ENCODE measurements at regions not wholly inside any gene's neighbourhood (a gene's known extent, or its start where the extent isn't known, plus 50 kb on each side); places are given as distances from the start of the nearest gene placed in this dataset.

- in situ Hi-C loops (cut with MboI; ENCODE audit: low sequenced_read_pairs) (no loop called here), dilution Hi-C loops (cut with HindIII; ENCODE audit: low sequenced_read_pairs, unreplicated experiment) (no loop called here), intact Hi-C loops (cut with micrococcal nuclease) (no loop called here)
- H4K8ac ChIP-seq (ENCODE audit: low read depth in 2 of 2, low read length in 2 of 2) = no peak overlapping the region
- no peak overlapping the region for H2BK15ac ChIP-seq (ENCODE audit: low read depth, low read length)
- H3K4me3 ChIP-seq (ENCODE audit: insufficient read depth, low read depth, low read length) = no peak overlapping the region
- no peak overlapping the region for H2BK20ac ChIP-seq (ENCODE audit: low read depth, low read length)
- no peak overlapping the region for H2BK5ac ChIP-seq (ENCODE audit: low read depth, low read length, poor library complexity, severe bottlenecking)
- no peak overlapping the region for H3K18ac ChIP-seq (ENCODE audit: low read depth, low read length)
- H3K4me1 ChIP-seq (ENCODE audit: control insufficient read depth, insufficient read depth, low read length) = no peaks in the 10 kb centered on the region
- no peaks in the 10 kb centered on the region for H3K36me3 ChIP-seq (ENCODE audit: control insufficient read depth, insufficient read depth, low read length)
- CTCF ChIA-PET = no interaction called here
- no peak overlapping the region for H3K27ac ChIP-seq (ENCODE audit: insufficient read depth, low read length)
- no peak overlapping the region for H3K14ac ChIP-seq (replicated peaks; ENCODE audit: low read depth, low read length)
- H3K9me1 ChIP-seq (ENCODE audit: insufficient read depth, low read length) = no peaks in the 10 kb centered on the region
- H3K9ac ChIP-seq (ENCODE audit: low read depth, low read length) = no peak overlapping the region
- no peaks in the 10 kb centered on the region for H3K79me1 ChIP-seq (ENCODE audit: low read depth in 1 of 2, low read length in 2 of 2)
- H4K5ac ChIP-seq (ENCODE audit: low read depth, low read length) = no peak overlapping the region
- no peak overlapping the region for H4K91ac ChIP-seq (ENCODE audit: insufficient read depth, low read depth, low read length)
- ATAC-seq (ENCODE audit: low read depth) (no peak), DNase-seq (no peak)
- 65% methylated on average over 6 of the region's 20 CpGs; no CpG with 5 or more reads in 1 of the 2 experiments for WGBS, 2 experiments (ENCODE audit: extremely low coverage in 2 of 2, insufficient read length in 1 of 2)
- POLR2A ChIA-PET (ENCODE audit: unreplicated experiment) = no interaction called here
- no peak overlapping the region for H2BK120ac ChIP-seq (ENCODE audit: low read depth, low read length)
- no peaks in the 10 kb centered on the region for H3K27me3 ChIP-seq (ENCODE audit: control insufficient read depth, insufficient read depth, low read length)
- no peak overlapping the region for H3K56ac ChIP-seq (ENCODE audit: extremely low read depth, insufficient read depth, low read length)
- H2AK9ac ChIP-seq (replicated peaks; ENCODE audit: low read depth, low read length, poor library complexity) = no peak overlapping the region
- no peak overlapping the region for H3K23ac ChIP-seq (ENCODE audit: low read depth, low read length)
- H3K4me2 ChIP-seq (ENCODE audit: low read depth, low read length) = no peak overlapping the region
- H3K4ac ChIP-seq (ENCODE audit: low read depth, low read length) = no peak overlapping the region
- no peak overlapping the region for H2AK5ac ChIP-seq (ENCODE audit: low read depth, low read length)
- H2AFZ ChIP-seq (replicated peaks; ENCODE audit: low read length, poor library complexity) = no peak overlapping the region
- BruUV-seq (replicated peaks) = no TSS peak
- peaks cover 73% of the 10 kb centered on the region for H3K9me3 ChIP-seq (ENCODE audit: control insufficient read depth, insufficient read depth, low read length)
- H4K20me1 ChIP-seq (ENCODE audit: insufficient read depth, low read length) = no peaks in the 10 kb centered on the region
- TF ChIP-seq CTCF (conservative IDR thresholded peaks at IDR 0.05; ENCODE audit: low read depth, low read length) (no peak), RFX5 (IDR thresholded peaks at IDR 0.05; ENCODE audit: low read depth, low read length) (no peak), CEBPB (IDR thresholded peaks at IDR 0.05; ENCODE audit: low read depth, low read length) (no peak), RAD21 (IDR thresholded peaks at IDR 0.05; ENCODE audit: low read length) (no peak), SMC3 (IDR thresholded peaks at IDR 0.05; ENCODE audit: low read depth, low read length) (no peak), CHD1 (IDR thresholded peaks at IDR 0.05; ENCODE audit: low read depth, low read length) (no peak), NFE2L2 (IDR thresholded peaks at IDR 0.05; ENCODE audit: low read depth, low read length) (no peak), MAZ (IDR thresholded peaks at IDR 0.05; ENCODE audit: borderline replicate concordance, low read depth, low read length) (no peak), ELK1 (IDR thresholded peaks at IDR 0.05; ENCODE audit: borderline replicate concordance, low read depth, low read length) (no peak), MAFK (IDR thresholded peaks at IDR 0.05; ENCODE audit: low read depth, low read length) (no peak), MXI1 (IDR thresholded peaks at IDR 0.05; ENCODE audit: borderline replicate concordance, low read depth, low read length) (no peak), FOS (IDR thresholded peaks at IDR 0.05; ENCODE audit: low read depth, low read length) (no peak), RCOR1 (IDR thresholded peaks at IDR 0.05; ENCODE audit: insufficient replicate concordance, low read length) (no peak), POLR2A (IDR thresholded peaks at IDR 0.05; ENCODE audit: low read depth, low read length) (no peak), BHLHE40 (IDR thresholded peaks at IDR 0.05; ENCODE audit: low read depth, low read length) (no peak)
- TF ChIP-seq, protein P1, sequence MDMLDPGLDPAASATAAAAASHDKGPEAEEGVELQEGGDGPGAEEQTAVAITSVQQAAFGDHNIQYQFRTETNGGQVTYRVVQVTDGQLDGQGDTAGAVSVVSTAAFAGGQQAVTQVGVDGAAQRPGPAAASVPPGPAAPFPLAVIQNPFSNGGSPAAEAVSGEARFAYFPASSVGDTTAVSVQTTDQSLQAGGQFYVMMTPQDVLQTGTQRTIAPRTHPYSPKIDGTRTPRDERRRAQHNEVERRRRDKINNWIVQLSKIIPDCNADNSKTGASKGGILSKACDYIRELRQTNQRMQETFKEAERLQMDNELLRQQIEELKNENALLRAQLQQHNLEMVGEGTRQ (IDR thresholded peaks at IDR 0.05; ENCODE audit: low read depth, low read length) = no peak
Measured at GRCh38 chr22:48738204-48738980, 1089.3 kb downstream of the BRD1 start.

Data from IMR-90 (cell line).